Stimulated activated naive CD4-positive, alpha-beta T cell treated with Interleukin-2 at 50 U/mL for 16 hours (primary cell): ENCODE measurements at regions not wholly inside any gene's neighbourhood (a gene's known extent, or its start where the extent isn't known, plus 50 kb on each side); places are given as distances from the start of the nearest gene placed in this dataset.

ENCODE experiments used
- DNase-seq: peaks from one replicate; lab custom pipeline; 2025; lab: John Stamatoyannopoulos, UW

- no peak for DNase-seq
Observed at GRCh38 chr5:96072138-96072790, 110.6 kb upstream of the ELL2 start.

GRCh38 chr5:96070622-96071225, 109.1 kb upstream of the ELL2 start:
- DNase-seq, result no peak

GRCh38 chr5:96067894-96068614, 106.4 kb upstream of the ELL2 start:
- DNase-seq, result no peak

- DNase-seq, result no peak
Observed at GRCh38 chr5:96067251-96067650, 105.6 kb upstream of the ELL2 start.

GRCh38 chr5:96066386-96066719, 104.7 kb upstream of the ELL2 start:
- no peak for DNase-seq

GRCh38 chr5:96065685-96066385, 104.2 kb upstream of the ELL2 start:
- no peak for DNase-seq

GRCh38 chr5:96064877-96065276, 103.2 kb upstream of the ELL2 start:
- no peak for DNase-seq

GRCh38 chr5:96062836-96063235, 101.2 kb upstream of the ELL2 start:
- DNase-seq, result no peak

- no peak for DNase-seq
Observed at GRCh38 chr5:96058084-96058483, 96.4 kb upstream of the ELL2 start.

- DNase-seq, result no peak
Observed at GRCh38 chr5:96054311-96055030, 92.8 kb upstream of the ELL2 start.

GRCh38 chr5:96053063-96053735, 91.5 kb upstream of the ELL2 start:
- no peak for DNase-seq

GRCh38 chr5:96052374-96052773, 90.7 kb upstream of the ELL2 start:
- DNase-seq, result no peak

- DNase-seq, result no peak
Observed at GRCh38 chr5:96051401-96051830, 89.8 kb upstream of the ELL2 start.

- no peak for DNase-seq
Observed at GRCh38 chr5:96050273-96050880, 88.7 kb upstream of the ELL2 start.

- DNase-seq, result no peak
Observed at GRCh38 chr5:96049398-96050272, 88.0 kb upstream of the ELL2 start.

GRCh38 chr5:96048763-96049162, 87.1 kb upstream of the ELL2 start:
- DNase-seq, result no peak

GRCh38 chr5:96045888-96046287, 84.2 kb upstream of the ELL2 start:
- no peak for DNase-seq

GRCh38 chr5:96043446-96043845, 81.8 kb upstream of the ELL2 start:
- DNase-seq, result no peak

GRCh38 chr5:96037128-96037527, 75.5 kb upstream of the ELL2 start:
- DNase-seq, result no peak

- no peak for DNase-seq
Observed at GRCh38 chr5:96036301-96036700, 74.7 kb upstream of the ELL2 start.
